ENCODE measurements at regions not wholly inside any gene's neighbourhood (a gene's known extent, or its start where the extent isn't known, plus 50 kb on each side); places are given as distances from the start of the nearest gene placed in this dataset.

GRCh38 chrX:39513836-39514235 is 583.9 kb downstream of the BCOR start:
- TF ChIP-seq, protein P1, sequence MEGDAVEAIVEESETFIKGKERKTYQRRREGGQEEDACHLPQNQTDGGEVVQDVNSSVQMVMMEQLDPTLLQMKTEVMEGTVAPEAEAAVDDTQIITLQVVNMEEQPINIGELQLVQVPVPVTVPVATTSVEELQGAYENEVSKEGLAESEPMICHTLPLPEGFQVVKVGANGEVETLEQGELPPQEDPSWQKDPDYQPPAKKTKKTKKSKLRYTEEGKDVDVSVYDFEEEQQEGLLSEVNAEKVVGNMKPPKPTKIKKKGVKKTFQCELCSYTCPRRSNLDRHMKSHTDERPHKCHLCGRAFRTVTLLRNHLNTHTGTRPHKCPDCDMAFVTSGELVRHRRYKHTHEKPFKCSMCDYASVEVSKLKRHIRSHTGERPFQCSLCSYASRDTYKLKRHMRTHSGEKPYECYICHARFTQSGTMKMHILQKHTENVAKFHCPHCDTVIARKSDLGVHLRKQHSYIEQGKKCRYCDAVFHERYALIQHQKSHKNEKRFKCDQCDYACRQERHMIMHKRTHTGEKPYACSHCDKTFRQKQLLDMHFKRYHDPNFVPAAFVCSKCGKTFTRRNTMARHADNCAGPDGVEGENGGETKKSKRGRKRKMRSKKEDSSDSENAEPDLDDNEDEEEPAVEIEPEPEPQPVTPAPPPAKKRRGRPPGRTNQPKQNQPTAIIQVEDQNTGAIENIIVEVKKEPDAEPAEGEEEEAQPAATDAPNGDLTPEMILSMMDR (IDR thresholded peaks at IDR 0.05), result no peak
- no peak for TF ChIP-seq POLR2AphosphoS5 (IDR thresholded peaks at IDR 0.05)
